HepG2 (cell line): ENCODE measurements at regions not wholly inside any gene's neighbourhood (a gene's known extent, or its start where the extent isn't known, plus 50 kb on each side); places are given as distances from the start of the nearest gene placed in this dataset.

Experiments used
- ATF1 ChIP-seq: IDR thresholded peaks from 2 replicates; pipeline ENCODE4 v1.6.1; 2016; ENCODE audit warnings: mild to moderate bottlenecking, control low read depth
- GRHL1 ChIP-seq: sonication (generic); formaldehyde crosslinking; conservative IDR thresholded peaks from 2 replicates; pipeline ENCODE4 v1.8.0; 2022; ENCODE audit warnings: missing genetic modification reagents
- HMGXB3 ChIP-seq: sonication (generic); formaldehyde crosslinking; IDR thresholded peaks from 2 replicates; pipeline ENCODE4 v1.4.0; 2020; ENCODE audit warnings: missing genetic modification reagents, borderline replicate concordance
- MYPOP ChIP-seq: sonication (generic); formaldehyde crosslinking; IDR thresholded peaks from 2 replicates; pipeline ENCODE4 v1.8.1; 2023; ENCODE audit warnings: mild to moderate bottlenecking, moderate library complexity, missing genetic modification reagents
- RXRB ChIP-seq: IDR thresholded peaks from 2 replicates; pipeline ENCODE4 v1.6.1; 2016; ENCODE audit warnings: borderline replicate concordance, missing genetic modification reagents, missing compliant biosample characterization
- SNAPC4 ChIP-seq: sonication (generic); formaldehyde crosslinking; IDR thresholded peaks from 2 replicates; pipeline ENCODE4 v1.4.0; 2020; ENCODE audit warnings: mild to moderate bottlenecking, missing genetic modification reagents
- SP5 ChIP-seq: IDR thresholded peaks from 2 replicates; pipeline ENCODE4 v1.6.1; 2016; ENCODE audit warnings: low read depth, borderline replicate concordance
- U2AF2 ChIP-seq: fragments of 200-400 bp; formaldehyde crosslinking; IDR thresholded peaks from 2 replicates; pipeline ENCODE4 v1.6.1; 2017; ENCODE audit warnings: low read depth, mild to moderate bottlenecking, low read length
- ZNF18 ChIP-seq: sonication (generic); formaldehyde crosslinking; IDR thresholded peaks from 2 replicates; pipeline ENCODE4 v1.8.0; 2022; ENCODE audit warnings: mild to moderate bottlenecking, missing genetic modification reagents; ENCODE audit not compliant: insufficient replicate concordance
- ZNF232 ChIP-seq: sonication (generic); formaldehyde crosslinking; IDR thresholded peaks from 2 replicates; pipeline ENCODE4 v1.4.0; 2020; ENCODE audit warnings: missing genetic modification reagents, borderline replicate concordance
- ZNF383 ChIP-seq: sonication (generic); formaldehyde crosslinking; IDR thresholded peaks from 2 replicates; pipeline ENCODE4 v1.4.0; 2020; ENCODE audit warnings: missing genetic modification reagents, mild to moderate bottlenecking, borderline replicate concordance
- ZNF556 ChIP-seq: sonication (generic); formaldehyde crosslinking; IDR thresholded peaks from 2 replicates; pipeline ENCODE4 v1.4.0; 2020; ENCODE audit warnings: mild to moderate bottlenecking, missing genetic modification reagents, borderline replicate concordance
- ZNF564 ChIP-seq: sonication (generic); formaldehyde crosslinking; IDR thresholded peaks from 2 replicates; pipeline ENCODE4 v1.8.1; 2023; ENCODE audit warnings: mild to moderate bottlenecking, missing genetic modification reagents
- ZNF691 ChIP-seq: sonication (generic); formaldehyde crosslinking; IDR thresholded peaks from 2 replicates; pipeline ENCODE4 v1.4.0; 2020; ENCODE audit warnings: missing genetic modification reagents, low read depth, mild to moderate bottlenecking, borderline replicate concordance

GRCh38 chr6:137808836-137809315 is 58.2 kb upstream of the TNFAIP3 start (continued):
- TF ChIP-seq SNAPC4 (CRISPR knock-in tag) (no peak), U2AF2 (no peak), ZNF383 (no peak), ZNF232 (CRISPR knock-in tag) (no peak), SP5 (CRISPR knock-in tag) (no peak), ZNF691 (CRISPR knock-in tag) (no peak), ZNF18 (CRISPR knock-in tag) (no peak), ZNF556 (CRISPR knock-in tag) (no peak), ATF1 (no peak), MYPOP (CRISPR knock-in tag) (no peak), RXRB (peak; percentile 33; the same call in 1 of the 2 replicates), ZNF564 (CRISPR knock-in tag) (no peak), HMGXB3 (CRISPR knock-in tag) (no peak), GRHL1 (CRISPR knock-in tag) (no peak)
